ENCODE measurements at regions not wholly inside any gene's neighbourhood (a gene's known extent, or its start where the extent isn't known, plus 50 kb on each side); places are given as distances from the start of the nearest gene placed in this dataset.

GRCh38 chr10:50981904-50982303 lies 92.4 kb upstream of the PRKG1 start:
- TF ChIP-seq POLR2A (IDR thresholded peaks at IDR 0.05) (no peak), CTCF (IDR thresholded peaks at IDR 0.05 in 4 of 5, conservative IDR thresholded peaks at IDR 0.05 in 1 of 5) (no peak)
